Iris pigment epithelial cell (primary cell): ENCODE measurements at regions not wholly inside any gene's neighbourhood (a gene's known extent, or its start where the extent isn't known, plus 50 kb on each side); places are given as distances from the start of the nearest gene placed in this dataset.

Source experiments
- DNase-seq: peaks from one replicate; pipeline ENCODE4 v3.0.0-alpha.2; 2011; ENCODE audit warnings: low read depth

DNA sequence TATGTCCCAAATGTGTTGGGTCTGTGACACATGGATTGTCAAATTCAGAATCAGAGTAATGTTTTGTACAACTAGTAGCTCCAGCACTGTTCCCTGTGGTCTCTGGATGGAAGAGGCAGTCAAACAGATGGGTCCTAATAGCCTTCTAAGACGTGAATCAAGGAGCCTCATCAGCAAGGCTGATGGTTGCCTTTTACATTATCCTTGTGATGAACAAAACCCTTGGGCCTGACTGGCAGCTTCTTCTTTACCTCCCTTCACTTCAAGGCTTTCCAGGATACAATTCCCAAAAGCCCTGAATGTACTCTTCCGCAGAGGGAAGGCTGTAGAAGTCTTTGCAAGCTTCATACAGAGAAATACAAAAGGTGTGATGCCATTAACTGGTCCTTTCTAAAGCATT lies 633.3 kb downstream of the USP25 start:
- DNase-seq = no peak

DNA sequence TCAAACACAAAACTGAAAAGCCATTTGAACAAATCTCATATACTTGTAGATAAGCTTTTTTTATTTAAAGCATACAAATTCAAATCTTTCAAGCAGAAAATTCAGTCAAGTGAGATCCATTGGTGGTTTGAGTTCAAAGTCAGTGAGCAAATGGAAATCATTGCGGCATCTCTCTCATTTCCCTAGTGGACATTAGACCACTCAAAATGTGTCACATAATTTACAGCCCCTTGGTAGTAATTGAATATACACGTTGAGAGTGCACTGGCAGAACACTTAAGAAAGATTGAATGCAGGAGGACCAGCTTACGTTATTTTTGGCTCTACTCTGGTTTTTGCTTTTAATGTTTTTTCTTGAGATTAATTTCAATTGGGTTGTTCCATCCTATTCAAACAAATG lies 633.7 kb downstream of the USP25 start:
- DNase-seq = no peak

DNA sequence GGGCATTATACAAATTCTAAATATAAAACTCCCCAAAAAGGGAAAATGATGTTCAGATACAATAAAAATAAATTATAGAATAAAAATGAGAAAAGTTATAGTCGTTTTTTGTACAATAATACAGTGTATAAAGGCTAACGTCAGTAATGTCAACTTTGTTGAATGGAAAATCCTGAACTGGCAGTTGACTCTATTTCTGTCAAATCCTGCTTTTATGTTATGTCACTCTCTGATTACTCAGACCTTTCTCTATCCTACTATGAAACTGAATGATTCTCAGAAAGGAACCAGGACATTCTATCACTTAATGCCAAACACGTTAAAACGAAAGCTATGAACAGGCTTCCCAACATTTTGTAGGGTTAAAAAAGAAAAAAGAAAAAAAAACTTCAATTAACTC lies 636.4 kb downstream of the USP25 start:
- no peak for DNase-seq

DNA sequence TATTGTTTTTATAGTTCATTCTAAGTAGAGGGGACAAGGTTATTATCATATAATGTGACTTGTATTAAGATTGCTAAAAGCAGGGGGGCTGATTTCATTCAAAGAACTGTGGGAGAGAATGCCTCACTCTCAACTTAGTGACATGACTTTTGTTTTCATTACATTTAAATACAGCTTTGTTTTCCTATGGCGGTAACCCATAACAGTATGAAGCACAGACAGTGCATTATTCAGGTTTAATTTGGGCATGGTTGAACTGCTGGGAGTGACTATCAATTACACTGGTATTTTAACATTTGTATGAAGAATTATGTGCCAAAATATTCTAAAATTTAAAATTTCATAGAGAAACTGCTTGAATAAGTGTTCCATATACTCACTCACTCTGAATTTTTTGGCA lies 637.3 kb downstream of the USP25 start:
- DNase-seq = no peak

DNA sequence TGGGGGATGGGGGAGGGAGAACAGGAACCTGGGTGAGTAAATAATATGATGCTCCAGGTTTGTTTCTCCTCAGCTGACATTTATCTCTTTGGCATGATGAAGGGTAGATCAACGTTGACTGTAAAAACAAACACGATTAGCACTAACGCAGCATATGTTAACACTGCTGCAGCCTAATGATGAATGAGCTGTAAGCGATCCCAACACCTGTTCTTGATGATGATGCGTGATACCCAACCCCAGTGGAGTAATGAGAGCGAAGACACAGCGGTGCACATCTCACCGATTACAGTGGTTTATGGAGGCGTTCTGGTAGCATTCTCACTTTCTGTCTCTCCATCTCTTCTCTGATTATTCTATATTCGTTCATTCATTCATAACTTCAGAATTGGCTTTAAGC lies 640.4 kb downstream of the USP25 start:
- DNase-seq = no peak

DNA sequence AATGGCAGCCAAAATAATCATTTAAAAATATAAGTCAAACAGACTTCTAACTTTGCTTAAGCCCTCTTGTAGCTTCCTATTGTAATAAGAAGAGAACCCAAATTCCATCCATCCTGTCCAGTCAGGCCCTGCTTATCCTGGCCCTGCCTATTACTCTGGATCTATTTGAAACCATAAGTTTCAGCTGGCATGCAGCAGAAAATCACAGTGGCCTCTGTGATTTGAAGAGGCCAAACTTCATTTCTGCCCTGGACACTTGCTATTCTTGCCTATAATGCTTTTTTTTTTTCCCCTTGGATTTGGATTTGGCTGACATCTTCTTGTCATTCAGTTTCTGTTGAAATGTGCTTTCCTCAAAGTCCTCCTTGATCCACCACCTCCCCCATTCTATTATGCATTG lies 642.8 kb downstream of the USP25 start:
- no peak for DNase-seq

DNA sequence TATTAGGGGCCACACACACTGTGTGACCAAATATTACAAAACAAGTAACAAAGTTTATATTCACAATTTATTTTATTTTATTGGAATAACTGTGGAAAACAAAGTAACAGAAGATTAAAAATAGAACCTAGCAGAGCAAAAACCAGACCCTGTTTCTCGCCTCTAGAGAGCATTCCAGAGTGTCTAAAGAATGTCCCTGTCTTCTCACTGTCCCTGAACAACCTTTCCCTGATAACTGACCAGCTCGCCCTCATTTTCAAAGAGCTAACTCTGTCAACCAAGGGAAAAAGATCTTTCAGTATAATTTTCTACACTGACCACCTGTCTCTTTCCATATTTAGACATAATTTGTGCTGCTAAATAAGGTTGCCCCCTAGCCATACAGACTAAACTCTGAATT lies 646.9 kb downstream of the USP25 start:
- DNase-seq = no peak

DNA sequence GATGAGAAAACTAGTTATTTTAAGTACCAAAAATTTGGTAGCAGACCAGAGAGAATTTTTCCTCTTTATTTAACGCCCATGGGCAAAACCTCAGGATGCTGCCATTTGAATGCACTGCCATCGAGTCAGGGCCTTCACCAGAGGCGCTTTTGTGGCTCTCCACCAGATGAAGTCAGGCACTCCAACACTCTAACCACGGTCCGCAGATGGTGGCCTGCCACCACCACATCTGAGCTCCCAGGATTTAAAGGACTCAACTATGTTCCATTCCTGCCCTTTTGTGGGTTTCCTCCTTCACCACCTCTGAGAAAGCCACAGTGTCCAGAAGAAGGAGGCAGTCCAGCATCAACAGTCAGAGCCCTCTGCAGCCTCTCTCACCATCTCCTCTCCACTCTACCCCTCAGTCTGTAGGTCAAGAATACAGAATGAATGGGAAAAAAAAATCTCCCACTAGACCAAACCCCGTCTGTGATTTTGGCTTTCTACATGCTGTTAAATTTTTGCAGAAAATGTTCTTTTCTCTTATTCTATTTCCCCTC lies 647.4 kb downstream of the USP25 start:
- peak; percentile 27 for DNase-seq

DNA sequence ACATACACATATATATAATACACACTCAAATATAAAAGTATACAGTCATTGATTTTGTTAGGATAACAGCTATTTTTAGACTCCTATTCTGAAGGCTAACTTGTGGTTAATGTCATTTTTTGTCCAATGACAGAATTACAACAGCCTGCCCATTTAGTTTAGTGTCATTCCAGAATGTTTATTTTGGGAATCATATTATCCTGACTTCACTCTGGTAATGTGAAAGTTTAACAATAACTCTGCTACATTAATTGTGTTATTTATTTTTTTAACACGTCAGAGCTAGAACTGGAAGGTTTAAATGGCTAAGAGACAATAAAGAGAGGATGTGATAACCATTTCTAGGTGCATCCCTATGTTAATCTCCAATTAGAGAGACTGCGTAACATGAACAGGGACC lies 648.1 kb downstream of the USP25 start:
- DNase-seq = no peak

DNA sequence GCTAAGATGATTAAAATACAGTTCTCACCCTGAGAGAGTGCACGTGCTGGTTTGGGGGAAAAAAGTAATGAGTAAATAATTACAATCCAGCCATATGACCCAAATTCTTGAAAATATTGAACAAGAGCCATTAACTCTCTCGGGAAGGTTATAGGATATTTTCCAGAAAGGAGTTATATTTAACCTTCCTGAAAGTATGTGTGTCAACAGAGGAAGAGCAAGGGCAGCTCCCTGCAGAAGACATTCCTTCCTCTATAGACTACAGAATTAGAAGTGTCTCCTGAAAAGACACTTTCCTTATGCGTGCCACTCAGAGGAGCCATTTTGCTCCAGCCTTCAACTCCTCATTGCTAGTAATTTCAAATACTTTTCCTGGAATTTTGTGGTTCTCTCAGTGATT lies 648.7 kb downstream of the USP25 start:
- no peak for DNase-seq

DNA sequence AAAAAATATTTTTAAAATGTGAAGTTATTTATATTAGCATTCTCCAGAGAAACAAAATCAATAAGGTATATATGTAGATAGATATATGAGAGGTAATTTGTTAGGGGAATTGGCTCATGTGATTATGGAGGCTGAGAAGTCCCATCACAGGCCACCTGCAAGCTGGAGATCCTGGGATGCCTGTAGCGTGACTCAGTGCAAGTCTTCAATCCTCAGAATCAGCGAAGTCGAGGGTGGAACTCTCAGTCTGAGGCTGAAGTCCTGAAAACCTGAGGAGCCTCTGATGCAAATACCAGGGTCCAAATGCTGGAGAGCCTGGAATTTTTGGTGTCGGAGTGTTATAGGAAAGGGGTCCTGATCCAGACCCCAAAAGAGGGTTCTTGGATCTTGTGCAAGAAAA lies 658.5 kb downstream of the USP25 start:
- peak; percentile 5 for DNase-seq

DNA sequence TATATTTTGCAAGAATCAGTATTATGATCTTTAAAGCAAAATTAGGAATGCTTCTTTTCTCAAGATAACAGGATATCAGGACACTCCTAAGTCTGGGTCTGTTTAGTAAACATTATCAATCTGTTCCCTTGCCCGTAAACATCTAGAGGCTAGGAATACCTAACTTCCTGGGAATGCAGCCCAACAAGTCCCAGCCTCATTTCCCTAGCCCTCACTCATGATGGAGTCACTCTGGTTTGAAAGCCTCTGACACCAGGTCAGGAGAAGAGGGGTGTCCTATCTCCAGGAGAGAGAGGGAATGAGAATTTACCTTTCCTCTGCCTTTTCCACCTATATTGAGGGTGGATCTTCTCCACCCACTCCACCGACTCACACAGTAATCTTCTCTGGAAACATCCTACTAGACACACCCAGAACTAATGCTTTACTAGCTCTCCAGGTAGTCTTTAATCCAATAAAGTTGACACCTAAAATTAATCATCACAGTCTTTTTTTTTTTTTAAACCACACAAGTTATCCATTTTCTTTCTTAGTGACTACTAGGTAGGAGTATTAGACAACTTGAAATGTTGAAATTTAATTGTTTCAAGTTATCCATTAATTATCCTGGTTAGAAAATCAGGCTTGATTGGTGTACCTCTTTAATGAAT lies 659.3 kb downstream of the USP25 start:
- DNase-seq = no peak

DNA sequence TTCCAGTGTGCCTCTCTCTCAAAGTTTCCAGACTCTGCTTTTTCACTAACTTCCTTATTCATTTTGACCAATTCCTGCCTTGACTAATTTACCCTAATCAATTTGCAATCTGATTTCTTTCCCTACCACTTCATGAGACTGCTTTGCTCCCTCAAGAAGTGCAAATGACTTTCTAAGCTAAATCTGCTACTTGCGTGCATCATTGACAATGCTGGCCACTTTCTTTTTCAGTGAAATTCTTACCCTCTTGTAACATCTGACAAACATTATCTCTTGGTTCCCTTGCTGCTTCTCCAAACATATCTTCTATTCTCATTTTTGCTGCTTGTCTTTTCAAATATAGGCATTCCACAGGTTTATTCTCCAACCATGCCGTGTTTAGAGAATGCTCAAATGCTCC lies 659.9 kb downstream of the USP25 start:
- no peak for DNase-seq

DNA sequence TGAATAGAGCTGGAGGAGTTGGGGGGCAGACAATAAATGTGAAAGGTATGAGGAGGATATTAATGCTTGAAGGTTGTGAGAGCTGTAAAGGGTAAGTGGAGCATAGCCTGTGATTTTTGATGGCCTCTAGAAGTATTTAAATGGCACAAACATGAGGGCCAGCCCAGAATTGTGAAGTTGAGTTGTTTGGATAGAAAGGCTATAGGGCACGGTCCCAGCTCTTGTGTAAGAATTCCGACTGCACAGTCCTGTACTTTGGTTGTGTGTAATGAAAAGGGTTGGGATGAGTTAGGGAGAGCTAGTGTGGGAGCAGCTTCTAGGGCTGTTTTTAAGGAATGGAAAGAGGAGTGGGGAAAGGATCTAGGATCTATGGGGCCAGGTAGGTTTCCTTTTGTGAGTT lies 665.5 kb downstream of the USP25 start:
- no peak for DNase-seq

DNA sequence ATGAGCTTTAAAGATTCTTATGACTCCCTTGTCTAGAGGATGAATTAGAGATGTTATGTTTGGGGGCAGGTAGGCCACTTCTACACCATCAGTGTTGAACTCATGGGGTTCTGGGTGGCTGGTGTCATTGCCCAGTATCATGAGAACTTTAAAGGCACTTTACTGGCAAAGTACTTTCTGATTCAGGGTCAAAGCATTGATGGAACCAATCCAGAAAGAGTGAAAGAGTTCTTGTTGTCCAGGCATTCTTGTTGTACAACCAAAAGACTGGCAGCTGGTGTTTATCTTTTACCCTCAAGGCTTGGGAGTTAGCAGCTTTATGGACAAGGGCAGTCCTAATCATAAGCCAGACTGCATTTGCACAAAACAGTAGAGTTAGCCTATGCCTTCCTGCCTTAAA lies 673.0 kb downstream of the USP25 start:
- peak; percentile 41 for DNase-seq

DNA sequence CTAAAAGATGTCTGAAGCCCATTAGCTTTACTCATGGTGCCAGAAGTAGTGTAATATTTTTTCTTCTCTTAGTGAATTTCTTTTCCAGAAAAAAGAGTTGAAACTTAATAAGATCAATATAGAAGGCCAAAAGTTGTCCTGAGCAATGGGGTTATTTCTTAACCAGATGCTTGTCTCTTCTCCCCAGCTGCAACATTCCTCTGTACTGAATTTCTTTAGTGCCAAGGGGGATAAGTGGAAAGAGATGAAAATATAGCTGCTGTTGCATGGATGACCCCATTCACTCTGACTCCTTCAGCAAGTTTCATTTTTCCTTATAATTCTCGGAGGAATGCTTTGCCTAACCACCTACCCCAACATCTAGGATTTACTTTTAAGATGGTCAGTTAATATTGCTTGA lies 675.0 kb downstream of the USP25 start:
- DNase-seq = peak; percentile 15

DNA sequence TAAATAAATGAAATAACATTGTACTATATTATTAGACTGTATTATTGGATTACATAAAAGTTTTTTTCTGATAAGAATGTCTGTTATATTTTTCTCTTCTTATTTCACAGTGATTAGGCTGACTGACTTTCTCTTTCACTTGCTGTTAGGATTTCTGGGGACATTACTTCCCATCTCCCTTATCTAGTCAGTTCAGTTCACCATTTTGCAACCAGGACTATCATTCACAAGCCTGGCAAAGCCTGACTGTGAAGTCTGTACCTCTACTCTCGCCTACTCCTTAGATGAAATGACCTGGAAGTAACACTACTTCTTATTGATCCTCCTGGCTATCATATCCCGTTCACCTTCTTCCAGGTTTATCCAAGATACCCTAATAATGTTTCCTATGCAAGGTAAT lies 676.6 kb downstream of the USP25 start:
- DNase-seq = no peak

DNA sequence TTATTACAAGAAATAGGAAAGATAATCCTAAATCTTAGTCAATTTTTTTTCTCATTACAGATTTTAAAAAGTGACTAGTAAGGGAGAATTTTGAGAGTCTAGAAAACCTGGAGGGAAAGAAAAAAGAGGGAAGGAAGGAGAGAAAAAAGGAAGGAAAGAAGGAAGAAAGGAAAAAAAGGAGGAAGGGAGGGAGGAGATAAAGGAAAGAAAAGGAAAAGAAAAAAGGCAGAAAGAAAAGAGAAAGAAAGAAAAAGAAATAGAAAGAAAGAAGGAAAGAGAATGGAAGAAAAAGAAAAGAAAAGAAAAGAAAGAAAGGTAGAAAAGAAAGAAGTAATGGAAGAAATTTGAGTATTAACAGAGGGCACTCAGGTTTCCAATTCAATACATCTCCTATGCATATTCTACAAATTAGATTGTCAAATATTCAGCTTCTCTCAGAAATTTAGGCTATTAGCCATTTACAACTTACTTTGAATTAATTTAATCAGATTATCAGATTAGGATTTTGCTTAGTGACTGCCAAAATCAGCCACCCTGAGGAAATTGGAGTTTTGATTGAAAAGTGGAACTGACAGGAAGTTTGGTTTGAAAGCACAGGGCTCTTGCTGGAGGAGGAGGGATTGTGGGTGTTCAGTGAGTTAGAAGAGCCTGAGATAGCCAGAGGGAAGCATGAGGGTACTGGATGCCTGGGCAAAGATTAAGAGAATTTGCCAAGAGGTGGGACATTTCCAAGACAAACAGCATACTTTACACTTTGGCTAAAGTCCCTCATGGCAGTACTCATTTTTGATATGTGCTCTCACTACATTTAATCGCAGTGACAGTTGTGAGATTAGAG lies 677.8 kb downstream of the USP25 start:
- no peak for DNase-seq

DNA sequence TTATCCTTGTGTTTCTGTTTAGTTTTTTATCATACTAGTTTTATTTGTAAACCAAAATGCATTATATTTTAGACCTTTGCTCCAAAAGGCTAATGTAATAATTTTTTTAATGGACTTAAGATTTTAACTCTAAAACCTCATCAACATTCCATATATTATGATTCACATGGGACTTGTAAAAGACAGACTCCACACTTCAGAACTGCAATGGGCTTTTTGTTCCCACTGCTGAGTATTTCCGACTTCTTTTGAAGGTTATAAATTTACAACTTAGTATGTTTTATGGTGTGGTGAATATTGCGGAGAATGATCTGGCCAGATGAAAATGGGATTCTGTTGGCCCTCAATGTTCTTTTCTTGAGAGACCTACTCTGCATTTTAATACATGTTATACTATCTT lies 678.5 kb downstream of the USP25 start:
- no peak for DNase-seq

DNA sequence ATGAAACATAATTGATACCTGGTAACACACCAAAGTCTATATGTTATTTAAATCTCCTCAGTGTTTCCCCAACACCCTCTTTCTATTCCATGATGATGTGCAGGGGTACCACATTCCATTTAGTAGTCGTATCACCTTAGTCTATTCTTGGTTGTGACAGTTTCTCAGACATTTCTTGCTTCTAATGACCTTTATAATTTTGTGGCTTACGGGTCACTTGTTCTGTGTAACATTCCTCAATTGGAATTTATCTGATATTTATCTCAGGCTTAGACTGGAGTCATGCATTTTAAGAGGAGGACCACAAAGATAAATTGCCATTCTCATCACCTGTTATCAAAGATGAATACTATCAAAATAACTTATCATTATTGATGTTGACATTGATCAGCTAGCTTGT lies 679.6 kb downstream of the USP25 start:
- DNase-seq = no peak

DNA sequence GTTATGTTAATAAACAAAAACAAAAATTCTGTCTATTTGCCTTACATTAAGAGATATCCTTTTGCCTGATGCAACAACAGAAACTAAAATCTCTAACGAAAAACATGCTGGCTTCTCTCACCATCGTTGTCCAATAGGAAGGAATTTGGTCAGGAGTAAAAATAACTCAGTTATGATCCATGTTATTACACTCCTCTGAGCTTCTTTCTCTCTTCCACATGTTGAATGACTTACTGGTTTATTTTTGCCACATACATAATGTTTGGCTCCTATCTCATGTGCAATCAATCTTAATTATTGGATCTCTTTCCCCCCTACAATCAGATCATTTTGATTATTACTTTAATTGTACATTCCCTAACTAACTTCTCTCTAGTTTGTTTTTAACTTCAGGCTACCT lies 688.4 kb downstream of the USP25 start:
- peak; percentile 69 for DNase-seq

DNA sequence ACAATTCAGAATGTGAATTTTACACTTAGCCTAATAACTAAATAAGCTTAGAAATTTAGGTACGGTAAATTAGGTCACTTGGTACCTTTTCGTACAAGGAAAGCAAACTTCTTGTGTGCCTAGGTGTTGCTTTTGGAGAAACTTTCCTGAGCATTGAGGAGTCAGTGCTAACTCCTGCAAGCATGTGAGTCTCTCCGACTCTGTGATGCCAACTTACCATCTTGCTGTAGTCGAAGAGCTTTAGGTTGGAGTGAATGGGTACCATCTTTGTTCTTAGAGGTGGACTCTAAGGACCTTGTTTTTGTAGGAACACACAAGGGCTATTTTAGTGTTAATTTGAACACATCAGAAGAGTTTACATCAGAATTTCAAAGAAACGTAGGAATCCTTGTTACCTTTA lies 688.9 kb downstream of the USP25 start:
- no peak for DNase-seq

DNA sequence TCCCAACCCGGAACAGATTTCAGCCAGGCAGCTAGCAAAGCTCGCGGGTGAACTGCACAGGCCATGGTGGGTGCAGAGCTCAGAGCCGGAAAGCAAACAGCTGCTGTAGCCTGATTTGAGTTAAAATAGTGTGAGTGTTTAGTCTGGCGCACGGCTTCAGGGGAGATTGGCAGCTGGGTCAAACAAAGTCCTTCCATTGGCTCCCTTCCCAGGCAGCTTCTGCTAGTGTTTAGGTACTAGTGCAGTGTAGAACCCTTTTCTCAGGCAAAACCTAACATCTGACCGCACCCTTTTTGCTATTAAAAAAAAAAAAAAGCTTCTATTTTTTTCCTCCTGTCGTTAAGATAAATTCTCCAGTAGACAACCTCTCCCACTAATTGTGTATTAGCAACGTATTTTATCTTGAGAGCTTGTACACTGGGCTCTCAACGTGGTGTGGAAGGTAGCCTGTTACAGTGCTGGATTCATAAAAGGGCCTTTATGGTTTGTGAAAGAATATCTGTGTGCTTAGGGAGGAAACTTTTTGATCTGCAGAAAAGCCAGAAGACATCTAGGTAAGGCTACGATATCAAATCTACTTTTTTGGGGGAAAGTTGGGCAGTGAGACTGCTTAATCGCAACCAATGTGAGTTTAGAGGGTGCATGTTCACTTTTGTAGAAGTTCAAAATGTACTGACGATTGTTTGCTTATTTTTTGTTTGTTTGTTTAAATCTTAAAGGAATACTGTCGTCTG lies 689.6 kb downstream of the USP25 start:
- DNase-seq = peak; percentile 97
